Mesodermal cell (in vitro differentiated cells): ENCODE measurements at regions not wholly inside any gene's neighbourhood (a gene's known extent, or its start where the extent isn't known, plus 50 kb on each side); places are given as distances from the start of the nearest gene placed in this dataset.
"Not testable (repeated sequence)": the region's sequence is repeated elsewhere in the genome, so short reads cannot be mapped to it uniquely, and the experiment has no call there.

Experiments used
- H3K27ac ChIP-seq: 2 replicates; pipeline ENCODE4 v1.7.0; 2013; ENCODE audit warnings: mild to moderate bottlenecking, low read depth, low read length, moderate library complexity; ENCODE audit not compliant: severe bottlenecking
- H3K36me3 ChIP-seq: 2 replicates; pipeline ENCODE4 v1.7.1; 2013; ENCODE audit warnings: mild to moderate bottlenecking, low read length, moderate library complexity; ENCODE audit not compliant: control insufficient read depth, insufficient read depth
- H3K4me1 ChIP-seq: one replicate; pipeline ENCODE4 v1.7.1; 2013; ENCODE audit warnings: mild to moderate bottlenecking, low read length; ENCODE audit not compliant: insufficient read depth, control insufficient read depth, poor library complexity, severe bottlenecking
- H3K4me3 ChIP-seq: 2 replicates; pipeline ENCODE4 v1.7.0; 2013; ENCODE audit warnings: low read length, control low read depth, mild to moderate bottlenecking; ENCODE audit not compliant: insufficient read depth, poor library complexity, severe bottlenecking; ENCODE audit errors: extremely low read depth
- H3K9me3 ChIP-seq: 2 replicates; pipeline ENCODE4 v1.7.1; 2013; ENCODE audit warnings: mild to moderate bottlenecking, low read length, moderate library complexity; ENCODE audit not compliant: control insufficient read depth
- WGBS, 2 experiments: methylation state at CpG; one replicate each; pipeline ENCODE4 v1.1.5; 2013; ENCODE audit warnings: missing lambda C conversion rate in 2 of 2; ENCODE audit not compliant: insufficient coverage in 2 of 2; 5-methylcytosine and 5-hydroxymethylcytosine counted together

DNA sequence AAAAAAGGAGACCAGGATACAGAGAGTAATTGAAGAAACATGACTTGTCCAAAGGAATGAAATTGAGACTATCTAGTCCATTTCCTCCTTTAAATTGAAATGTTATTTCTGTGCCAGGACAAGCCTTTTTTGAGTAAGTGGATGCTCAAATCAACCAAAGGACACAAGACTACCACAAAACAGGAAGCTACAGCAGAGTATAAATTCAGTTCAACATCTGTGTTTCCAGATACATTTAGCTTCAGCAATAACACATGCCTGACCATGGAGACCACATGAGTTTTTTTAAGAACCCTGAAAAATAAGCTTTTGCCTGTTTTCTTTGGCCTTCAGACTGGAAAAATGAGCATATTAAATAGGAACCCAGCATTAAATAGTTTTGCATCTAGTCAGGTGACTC is 707.5 kb downstream of the ZWINT start:
- Histone ChIP-seq H3K9me3 (no peaks in the 10 kb centered on the region), H3K36me3 (no peaks in the 10 kb centered on the region), H3K4me3 (no peak overlapping the region), H3K4me1 (no peaks in the 10 kb centered on the region), H3K27ac (no peak overlapping the region)

- no peak overlapping the region for H3K27ac ChIP-seq
- 100% methylated on average over 1 of the region's 1 CpG; no CpG with 5 or more reads in 1 of the 2 experiments for WGBS, 2 experiments
- no peaks in the 10 kb centered on the region for H3K9me3 ChIP-seq
- H3K36me3 ChIP-seq = no peaks in the 10 kb centered on the region
- H3K4me3 ChIP-seq = no peak overlapping the region
- no peaks in the 10 kb centered on the region for H3K4me1 ChIP-seq
Observed at GRCh38 chr10:55641601-55642000, 719.5 kb downstream of the ZWINT start.

DNA sequence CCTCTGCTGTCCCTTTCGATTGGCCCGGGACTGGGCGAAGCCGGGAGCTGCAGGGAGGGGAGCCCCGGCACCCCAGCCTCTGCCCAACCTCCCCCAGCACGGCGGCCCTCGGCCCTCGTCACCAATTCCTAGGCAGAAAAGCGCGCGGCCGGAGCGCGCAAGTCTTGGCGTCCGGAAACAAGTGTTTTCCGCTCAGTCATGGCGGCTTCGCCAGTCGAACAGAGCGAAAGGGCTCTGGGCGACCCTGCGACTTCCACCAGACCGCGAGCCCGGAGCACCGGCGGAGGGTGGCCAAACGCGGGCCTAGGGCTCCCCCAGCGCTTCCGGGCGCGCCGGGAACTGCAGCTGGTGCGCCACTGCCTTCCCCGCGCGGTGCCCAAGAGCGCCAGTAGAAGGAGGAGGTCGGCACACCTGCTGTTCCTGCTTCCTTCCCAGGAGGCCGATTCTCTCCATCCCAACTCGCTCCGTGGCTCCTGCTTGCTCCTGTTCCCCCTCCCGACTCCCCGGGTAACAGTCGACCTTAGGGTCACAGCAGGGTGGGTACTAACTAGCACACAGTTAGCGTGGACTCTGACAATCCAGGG is 729.9 kb downstream of the ZWINT start:
- H3K9me3 ChIP-seq = no peaks in the 10 kb centered on the region

GRCh38 chr10:55630491-55631056 is 730.5 kb downstream of the ZWINT start:
- 1 to 2% methylated on average over 20 to 27 of the region's 35 CpGs for WGBS, 2 experiments
- H3K9me3 ChIP-seq = no peaks in the 10 kb centered on the region
- H3K27ac ChIP-seq = no peak overlapping the region
- peak overlapping the region; percentile 62 for H3K4me3 ChIP-seq
- H3K36me3 ChIP-seq = no peaks in the 10 kb centered on the region
- H3K4me1 ChIP-seq = peaks cover 4% of the 10 kb centered on the region

More for the DNA sequence above, 729.9 kb downstream of the ZWINT start:
- WGBS, 2 experiments = 0 to 1% methylated on average over 32 to 48 of the region's 49 CpGs
- Histone ChIP-seq H3K27ac (no peak overlapping the region), H3K4me1 (peaks cover 4% of the 10 kb centered on the region), H3K36me3 (no peaks in the 10 kb centered on the region), H3K4me3 (peak overlapping the region; percentile 62)

DNA sequence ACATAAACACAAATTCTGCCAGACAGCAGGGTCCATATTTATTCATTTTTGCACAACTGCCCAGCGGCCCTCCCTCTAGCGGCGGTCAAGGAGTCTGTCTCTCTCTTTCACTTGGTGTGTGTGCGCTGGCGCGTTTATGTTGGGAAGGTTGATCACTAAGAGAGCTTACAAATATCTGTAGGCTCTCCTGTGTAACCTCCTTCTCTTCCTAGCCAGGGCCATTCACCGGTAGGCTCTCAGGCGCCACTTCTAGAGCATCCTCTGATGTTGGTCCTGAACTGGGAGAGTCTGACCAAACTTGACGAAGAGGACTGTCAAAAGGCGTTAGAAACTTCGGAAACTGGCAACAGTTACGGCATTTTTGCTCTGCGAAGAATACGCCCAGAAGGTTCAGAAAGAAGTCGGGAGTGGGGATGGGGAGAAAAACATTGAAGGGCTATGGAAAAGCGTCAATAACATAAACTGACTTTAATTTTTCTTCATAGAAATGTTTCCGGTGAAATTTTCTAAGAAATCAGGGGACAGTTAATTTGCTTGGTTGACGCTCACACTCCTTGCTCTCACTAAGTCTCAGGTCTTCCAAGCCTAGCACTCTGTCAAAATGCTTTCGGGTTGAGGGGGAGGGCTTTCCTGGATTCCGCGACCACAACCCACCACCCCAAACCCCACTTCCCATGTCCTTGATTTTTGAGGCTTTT is 731.1 kb downstream of the ZWINT start:
- no peaks in the 10 kb centered on the region for H3K9me3 ChIP-seq
- peaks cover 4% of the 10 kb centered on the region for H3K4me1 ChIP-seq
- H3K27ac ChIP-seq = no peak overlapping the region
- peak overlapping the region; percentile 62 for H3K4me3 ChIP-seq
- WGBS, 2 experiments = 14 to 16% methylated on average over 6 to 9 of the region's 21 CpGs
- H3K36me3 ChIP-seq = no peaks in the 10 kb centered on the region

DNA sequence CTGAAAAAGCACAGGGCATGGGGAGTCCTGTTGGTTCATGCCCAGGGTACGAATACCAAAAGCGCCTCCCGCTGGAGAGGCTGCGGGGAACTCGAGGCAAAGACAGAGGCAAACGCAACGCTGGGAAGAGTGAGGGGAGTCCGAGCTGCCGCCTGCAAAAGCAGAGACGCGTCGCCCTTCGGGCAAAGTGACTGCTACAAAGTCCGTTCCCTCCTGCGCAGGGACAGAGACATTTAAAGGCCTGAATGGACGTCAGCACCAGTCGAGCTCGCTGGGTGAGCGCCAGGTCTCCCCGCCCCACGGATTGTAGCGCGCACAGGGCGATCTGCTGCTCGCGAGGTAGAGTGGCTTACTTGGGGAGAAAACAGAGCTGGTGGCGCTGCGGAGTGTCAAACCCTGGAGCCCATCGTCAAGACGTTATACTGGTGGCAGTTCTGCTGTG is 732.8 kb downstream of the ZWINT start:
- Histone ChIP-seq H3K9me3 (no peaks in the 10 kb centered on the region), H3K27ac (peak overlapping the region; percentile 45), H3K4me1 (peaks cover 4% of the 10 kb centered on the region), H3K36me3 (no peaks in the 10 kb centered on the region), H3K4me3 (peak overlapping the region; percentile 43)
- 0 to 2% methylated on average over 11 to 28 of the region's 30 CpGs for WGBS, 2 experiments

- Histone ChIP-seq H3K4me3 (peak overlapping the region; percentile 43), H3K9me3 (no peaks in the 10 kb centered on the region), H3K27ac (peak overlapping the region; percentile 45), H3K4me1 (peaks cover 4% of the 10 kb centered on the region), H3K36me3 (no peaks in the 10 kb centered on the region)
- WGBS, 2 experiments = 3 to 6% methylated on average over 8 to 13 of the region's 26 CpGs
Observed at GRCh38 chr10:55627501-55628051, 733.5 kb downstream of the ZWINT start.

DNA sequence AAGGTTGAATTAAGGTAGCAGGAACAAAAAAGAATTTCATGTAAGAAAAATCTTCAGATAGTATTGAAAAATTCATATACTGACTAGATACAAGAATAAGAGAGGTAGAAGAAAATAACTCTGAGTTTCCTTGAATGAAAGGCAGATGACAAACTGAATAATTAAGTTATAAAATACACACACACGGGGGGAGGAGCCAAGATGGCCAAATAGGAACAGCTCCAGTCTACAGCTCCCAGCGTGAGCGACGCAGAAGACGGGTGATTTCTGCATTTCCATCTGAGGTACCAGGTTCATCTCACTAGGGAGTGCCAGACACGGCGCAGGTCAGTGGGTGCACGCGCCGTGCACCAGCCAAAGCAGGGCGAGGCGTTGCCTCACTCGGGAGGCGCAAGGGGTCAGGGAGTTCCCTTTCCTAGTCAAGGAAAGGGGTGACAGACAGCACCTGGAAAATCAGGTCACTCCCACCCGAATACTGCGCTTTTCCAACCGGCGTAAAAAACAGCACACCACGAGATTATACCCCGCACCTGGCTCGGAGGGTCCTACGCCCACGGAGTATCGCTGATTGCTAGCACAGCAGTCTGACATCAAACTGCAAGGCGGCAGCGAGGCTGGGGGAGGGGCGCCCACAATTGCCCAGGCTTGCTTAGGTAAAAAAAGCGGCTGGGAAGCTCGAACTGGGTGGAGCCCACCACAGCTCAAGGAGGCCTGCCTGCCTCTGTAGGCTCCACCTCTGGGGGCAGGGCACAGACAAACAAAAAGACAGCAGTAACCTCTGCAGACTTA is 759.2 kb downstream of the ZWINT start:
- not testable (repeated sequence) for H3K9me3 ChIP-seq, H3K27ac ChIP-seq, H3K4me1 ChIP-seq, H3K36me3 ChIP-seq
- H3K4me3 ChIP-seq = peak overlapping the region; percentile 35
- WGBS, 2 experiments = 3 to 4% methylated on average over 4 to 10 of the region's 29 CpGs

- H3K4me1 ChIP-seq = peaks cover 3% of the 10 kb centered on the region
- H3K27ac ChIP-seq = no peak overlapping the region
- no peak overlapping the region for H3K4me3 ChIP-seq
- 86 to 100% methylated on average over 1 of the region's 2 CpGs for WGBS, 2 experiments
- H3K36me3 ChIP-seq = no peaks in the 10 kb centered on the region
- no peaks in the 10 kb centered on the region for H3K9me3 ChIP-seq
Observed at GRCh38 chr10:55551603-55552002, 750.6 kb upstream of the PCDH15 start.

GRCh38 chr10:55550236-55550635 is 749.2 kb upstream of the PCDH15 start:
- 33 to 100% methylated on average over 1 of the region's 2 CpGs for WGBS, 2 experiments
- no peak overlapping the region for H3K4me3 ChIP-seq
- no peaks in the 10 kb centered on the region for H3K9me3 ChIP-seq
- H3K4me1 ChIP-seq = peaks cover 3% of the 10 kb centered on the region
- no peak overlapping the region for H3K27ac ChIP-seq
- no peaks in the 10 kb centered on the region for H3K36me3 ChIP-seq
